Hematopoietic multipotent progenitor cell (in vitro differentiated cells): ENCODE measurements at regions not wholly inside any gene's neighbourhood (a gene's known extent, or its start where the extent isn't known, plus 50 kb on each side); places are given as distances from the start of the nearest gene placed in this dataset.
"Not testable (repeated sequence)": the region's sequence is repeated elsewhere in the genome, so short reads cannot be mapped to it uniquely, and the experiment has no call there.

Source experiments
- DNase-seq, 3 donors: peaks; one replicate each; pipeline ENCODE4 v3.0.0-alpha.2; 2011 to 2015; ENCODE audit warnings: low read depth in 2 of 3, low spot score in 2 of 3

DNA sequence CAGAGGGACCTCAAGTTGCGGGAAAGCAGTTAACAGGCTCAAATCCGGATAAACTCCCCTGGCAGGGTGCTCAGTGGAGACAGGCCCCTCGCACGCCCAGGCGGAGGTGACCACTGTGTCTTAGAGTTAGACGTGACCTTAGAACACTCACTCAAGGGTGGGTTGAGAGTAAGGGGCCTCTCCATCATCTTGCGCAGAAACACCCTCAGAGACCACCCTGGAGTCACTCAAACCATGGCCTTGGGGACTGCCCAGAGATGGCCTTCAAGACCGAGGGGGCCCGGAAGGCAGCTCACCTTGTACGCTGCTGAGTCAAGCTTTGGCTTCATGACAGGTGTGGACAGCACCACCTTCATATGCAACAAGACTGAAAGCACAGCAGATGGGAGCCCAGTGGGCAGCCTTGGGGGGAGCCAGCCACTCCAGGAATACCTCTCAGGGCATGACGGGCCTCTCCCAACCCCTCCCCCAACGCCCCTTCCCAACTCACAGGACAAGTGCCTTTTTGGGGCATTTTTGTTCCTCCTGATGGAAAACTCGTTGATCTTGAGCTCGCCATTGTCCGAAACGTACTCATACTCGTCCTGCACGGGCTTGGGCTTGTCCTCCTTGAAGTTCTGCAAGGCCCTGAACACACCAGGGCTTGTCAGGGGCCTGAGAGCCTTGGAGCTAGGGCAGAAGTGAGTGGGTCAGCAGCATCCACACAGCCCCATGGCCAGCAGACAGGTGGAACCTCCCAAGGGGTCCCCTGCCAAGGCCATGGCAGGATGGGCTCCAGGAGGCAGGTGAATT, 229.2 kb downstream of the TUBA3C start:
- no peak for DNase-seq

DNA sequence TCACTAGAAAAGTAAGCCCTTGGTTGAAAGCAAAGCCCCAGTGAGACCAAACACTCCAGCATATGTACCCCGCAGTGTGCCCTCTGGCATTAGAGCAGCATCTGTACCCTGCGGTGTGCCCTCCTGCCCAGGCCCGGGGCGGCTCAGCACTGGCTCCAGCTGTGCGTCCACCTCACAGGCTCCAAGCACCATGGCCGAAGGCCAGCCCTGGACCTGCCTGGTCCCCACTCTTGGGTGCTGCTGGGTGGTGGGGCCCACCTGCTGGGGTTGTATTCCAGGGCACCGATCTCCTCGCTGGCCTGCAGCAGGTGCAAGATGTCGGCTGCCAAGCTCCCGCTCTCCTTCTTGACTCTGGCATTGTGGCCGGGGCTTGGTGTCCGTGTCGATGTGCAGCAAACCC, 230.2 kb downstream of the TUBA3C start:
- no peak for DNase-seq

DNA sequence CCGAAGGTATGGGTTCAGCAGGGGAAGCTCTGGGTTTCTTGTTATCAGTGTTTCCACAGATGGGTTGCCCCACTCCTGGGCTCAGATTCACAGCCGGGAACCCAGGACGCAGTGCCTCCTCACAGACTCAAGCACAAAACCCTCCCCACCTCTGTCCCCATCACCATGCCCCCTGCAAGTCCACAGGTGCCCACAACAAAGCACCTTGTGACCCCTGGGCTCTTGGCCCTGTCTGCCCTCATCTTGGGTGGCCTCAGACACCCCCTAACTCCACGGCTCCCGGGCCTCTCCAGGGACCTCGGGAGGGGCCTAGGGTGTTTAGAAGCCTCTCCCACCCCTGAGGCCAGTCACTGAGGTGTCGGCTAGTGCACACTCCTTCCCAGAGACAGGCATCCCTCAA, 231.7 kb downstream of the TUBA3C start:
- no peak for DNase-seq

DNA sequence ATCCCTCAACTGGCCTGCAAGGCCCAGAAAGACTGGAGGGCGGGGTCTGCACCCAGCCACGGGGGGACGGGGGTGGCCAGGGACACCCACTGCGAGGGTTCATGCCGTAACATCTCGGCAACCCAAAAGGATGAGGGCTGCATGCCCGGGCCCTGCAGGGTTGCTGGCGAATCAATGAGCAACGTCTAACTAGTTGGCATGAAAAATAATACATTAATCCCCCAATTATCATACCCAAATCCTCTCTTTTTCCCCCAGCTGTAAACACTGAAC, 232.2 kb downstream of the TUBA3C start:
- no peak for DNase-seq

DNA sequence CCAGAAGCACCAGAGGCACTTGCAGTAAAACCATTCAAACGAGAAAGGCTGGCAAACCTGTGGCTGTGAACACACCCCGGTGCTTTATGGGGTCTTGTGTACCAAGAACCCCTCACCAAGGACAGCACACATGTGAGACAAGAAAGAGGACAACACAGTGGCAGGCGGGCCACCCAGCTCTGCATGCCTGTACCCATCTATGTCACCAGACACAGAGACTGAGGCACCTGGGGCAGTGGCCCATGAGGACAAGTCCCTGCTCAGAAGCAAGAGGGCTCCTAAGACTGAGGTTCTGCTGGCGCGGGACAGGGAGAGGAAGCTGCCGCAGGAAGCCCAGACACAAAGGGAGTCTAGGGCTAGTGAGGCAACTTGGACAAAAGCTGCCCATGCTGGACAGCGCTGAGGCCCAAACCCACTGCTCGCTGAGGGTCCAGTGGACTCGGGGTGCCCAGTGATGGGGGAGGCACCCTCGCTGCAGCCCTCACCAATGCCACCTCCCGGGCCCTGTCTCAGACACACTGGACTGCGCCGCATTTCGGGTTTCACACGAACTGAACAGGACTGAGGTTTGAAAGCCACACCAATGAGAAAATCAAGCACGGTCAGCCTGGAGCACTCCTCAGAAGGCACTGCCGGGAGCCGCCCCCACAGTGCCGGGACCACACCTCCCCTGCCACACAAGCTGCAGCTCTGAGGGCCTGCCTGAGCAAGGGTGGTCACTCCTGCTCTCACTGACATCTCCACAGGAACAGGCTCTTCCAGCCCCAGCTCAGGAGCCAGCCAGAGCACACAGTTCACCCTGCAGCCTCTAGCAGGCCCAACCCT, 232.7 kb downstream of the TUBA3C start:
- DNase-seq: no peak

DNA sequence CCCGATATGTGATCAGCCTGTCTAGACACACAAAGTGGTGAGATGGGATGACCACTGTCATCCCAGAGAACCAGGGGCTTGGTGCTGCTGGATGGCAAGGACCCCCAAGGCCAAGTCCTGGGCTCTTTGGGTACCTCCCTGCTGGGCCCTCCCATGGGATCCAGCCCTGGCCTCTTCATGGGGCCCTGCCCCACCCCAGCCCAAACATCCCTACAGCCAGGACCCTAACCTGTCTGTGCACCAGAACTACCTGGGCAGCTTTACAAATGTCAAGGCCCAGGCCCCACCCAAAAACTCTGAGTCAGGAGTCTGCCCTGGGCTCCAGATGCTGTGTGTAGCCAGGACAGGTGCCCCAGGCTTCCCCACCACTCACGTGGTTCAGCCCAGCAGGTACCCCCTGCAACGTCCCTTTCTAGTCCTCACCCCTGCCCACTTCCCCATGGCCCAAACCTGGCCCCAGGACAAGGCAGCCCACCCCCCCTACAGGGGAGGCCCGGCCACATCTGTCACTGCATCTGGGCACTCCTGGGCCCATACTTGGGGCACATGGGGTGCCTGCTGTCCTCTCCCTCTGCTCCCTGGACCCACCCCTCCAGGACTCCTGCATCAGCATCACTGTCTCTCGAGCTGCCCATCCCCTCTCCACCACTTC, 233.5 kb downstream of the TUBA3C start:
- DNase-seq: no peak

DNA sequence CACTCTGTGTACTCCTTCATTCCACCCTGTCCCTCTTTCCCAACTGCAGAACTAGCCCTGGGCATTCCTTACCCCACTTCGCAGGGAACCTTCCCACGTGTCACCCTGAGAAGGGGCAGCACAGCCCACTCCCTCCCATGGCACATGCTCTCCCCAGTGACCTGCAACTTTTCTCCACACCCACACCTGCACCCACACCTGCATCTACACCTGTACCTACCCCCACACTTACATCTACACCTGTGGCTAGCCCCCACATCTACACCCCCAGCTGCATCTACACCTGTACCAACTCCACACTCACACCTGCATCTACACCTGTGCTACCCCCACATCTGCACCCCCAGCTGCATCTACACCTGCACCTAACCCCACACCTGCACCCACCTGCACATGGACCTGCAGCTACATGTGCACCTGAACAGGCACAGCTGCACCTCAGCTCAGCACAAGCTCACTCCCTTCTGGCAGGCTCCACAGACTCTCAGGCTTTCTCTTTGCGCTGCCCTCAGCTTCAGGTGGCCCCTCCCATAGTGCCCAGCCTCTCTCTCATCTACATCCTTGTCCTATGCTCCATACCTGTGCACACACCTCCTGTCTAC, 234.1 kb downstream of the TUBA3C start:
- no peak for DNase-seq

DNA sequence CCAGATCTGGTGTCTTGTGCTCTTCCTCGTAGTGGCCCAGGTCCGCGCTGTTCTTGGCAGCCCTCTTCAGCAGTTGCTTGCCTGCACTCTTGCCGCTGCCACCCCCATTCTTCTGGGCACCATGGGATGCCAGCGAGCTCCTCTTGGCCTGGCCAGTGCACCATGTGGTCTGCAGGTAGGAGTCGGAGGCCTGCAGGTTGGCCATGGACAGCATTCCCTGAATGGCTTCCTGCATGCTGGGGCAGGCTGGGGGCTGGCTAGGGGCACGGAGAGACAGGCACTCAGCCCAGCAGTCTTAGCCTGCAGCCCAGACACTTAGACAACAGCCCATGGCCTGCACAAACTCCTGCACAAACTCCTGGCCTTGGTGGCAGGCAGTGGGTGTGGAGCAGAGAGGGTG, 234.9 kb downstream of the TUBA3C start:
- no peak for DNase-seq

DNA sequence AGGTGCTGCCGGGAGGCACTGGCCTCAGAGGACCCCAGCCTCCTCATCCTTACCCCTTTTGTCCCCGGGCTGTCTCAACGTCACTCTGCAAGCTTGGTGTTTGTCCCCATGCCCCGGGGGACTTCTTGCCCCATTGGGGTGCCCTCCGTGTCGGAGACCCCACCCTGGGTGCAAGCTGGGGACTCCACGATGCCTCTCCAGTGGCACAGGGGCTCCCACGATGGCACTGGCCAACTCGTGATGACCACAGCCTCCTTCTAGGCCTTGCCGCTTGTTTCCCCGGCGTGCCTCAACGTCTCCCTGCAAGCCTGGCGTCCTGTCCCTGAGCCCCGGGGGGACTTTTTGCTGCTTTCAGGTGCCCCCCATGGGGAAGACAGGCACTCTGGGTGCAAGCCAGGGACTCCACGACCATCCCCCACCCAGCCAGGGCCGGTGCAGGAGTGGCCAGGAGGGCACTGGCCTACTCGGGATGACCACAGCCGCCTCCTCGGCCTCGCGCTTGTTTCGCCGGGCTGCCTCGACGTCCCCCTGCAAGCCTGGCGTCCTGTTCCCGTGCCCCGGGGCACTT, 237.0 kb downstream of the TUBA3C start:
- DNase-seq: no peak

DNA sequence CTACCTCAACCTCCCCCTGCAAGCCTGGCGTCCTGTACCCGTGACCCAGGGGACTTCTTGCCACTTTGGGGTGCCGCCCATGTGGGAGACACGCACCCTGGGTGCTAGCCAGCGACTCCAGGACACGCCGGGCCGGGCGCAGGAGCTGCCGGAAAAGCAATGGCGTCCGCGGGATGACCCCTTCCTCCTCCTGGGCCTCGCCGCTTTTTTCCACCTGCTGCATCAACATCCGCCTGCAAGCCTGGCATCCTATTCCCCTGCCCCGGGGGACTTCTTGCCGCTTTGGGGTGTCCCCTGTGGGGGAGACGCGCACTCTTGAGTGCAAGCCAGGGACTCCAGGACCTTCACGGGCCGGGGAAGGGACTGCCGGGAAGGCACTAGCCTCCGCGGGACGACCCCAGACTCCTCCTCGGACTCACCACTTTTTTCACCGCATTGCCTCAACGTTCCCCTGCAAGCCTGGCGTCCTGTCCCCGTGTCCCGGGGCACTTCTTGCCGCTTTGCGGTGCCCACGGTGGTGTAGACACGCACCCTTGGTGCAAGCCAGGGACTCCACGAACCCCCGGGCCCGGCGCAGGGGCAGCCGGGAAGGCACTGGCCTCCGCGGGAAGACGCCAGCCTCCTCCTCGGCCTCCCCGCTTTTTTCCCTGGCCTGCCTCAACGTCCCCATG, 237.8 kb downstream of the TUBA3C start:
- DNase-seq: no peak

DNA sequence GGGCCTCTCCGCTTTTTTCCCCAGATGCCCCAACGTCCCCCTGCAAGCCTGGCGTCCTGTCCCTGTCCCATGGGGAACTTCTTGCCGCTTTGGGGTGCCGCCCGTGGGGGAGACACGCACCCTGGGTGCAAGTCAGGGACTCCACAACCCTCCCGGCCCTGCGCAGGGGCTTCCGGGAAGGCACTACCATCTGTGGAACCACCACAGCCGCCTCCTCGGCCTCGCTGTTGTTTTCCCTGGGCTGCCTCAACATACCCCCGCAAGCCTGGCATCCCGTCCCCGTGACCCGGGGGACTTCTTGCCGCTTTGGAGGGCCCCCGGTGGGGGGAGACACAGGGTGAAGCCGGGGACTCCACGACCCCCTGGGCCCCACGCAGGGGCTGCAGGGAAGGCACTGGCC, 238.4 kb downstream of the TUBA3C start:
- DNase-seq: no peak

DNA sequence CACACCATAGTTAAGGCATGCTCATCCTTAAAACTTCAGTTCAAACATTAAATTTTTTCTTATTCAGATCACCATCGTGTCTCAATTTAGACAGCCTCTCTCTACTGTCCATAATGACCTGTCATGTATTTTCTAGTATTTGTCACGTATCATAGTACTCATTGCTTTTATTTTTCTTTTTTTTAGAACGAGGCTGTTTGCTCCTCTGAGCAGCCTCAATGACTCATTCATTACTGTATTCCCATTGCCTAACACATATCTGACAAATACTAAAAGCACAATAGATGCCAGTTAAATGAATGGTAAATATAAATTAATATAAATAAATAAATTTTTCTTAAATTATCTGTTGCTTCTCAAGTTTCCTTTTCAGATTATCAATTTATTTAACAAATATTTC, 245.5 kb downstream of the TUBA3C start:
- no peak for DNase-seq

DNA sequence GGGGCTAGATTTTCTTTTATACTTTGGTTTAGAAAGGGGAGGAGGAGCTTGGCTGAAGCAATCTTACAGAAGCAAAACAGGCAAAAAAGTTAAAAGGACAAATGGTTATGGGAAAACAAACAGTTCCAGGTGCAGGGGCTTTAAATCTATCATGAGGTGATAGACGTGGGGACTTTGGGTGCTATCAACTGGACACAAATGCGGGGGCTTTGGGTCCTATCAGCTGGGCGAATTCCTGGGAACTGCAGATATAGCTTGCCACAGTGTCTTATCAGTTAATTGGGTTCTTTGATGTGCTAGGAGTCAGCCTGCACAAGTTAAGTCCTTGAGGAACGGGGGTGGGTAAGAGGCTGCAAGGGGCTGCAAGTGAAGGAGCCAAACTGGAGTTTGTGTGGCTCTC, 260.6 kb downstream of the TUBA3C start:
- no peak for DNase-seq

DNA sequence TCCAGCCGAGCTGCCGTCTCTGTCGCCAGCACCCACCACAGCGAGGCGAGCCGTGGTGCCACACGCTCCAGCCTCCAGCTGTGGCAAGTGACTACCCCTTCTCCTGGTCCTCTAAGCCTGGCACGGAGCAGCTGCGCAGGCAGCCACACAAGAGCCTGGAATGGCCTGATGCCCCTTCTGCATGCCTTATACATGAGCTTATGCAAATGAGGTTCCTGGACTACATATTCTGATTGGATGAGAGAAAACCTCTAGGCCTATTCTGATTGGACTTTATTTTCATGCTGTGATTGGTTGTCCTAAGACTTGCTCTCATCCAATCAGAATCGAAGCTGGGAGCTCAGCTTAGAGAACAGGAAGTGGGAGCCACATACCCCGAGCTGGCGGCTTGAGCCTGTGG, 276.5 kb downstream of the TUBA3C start:
- not testable (repeated sequence) for DNase-seq

DNA sequence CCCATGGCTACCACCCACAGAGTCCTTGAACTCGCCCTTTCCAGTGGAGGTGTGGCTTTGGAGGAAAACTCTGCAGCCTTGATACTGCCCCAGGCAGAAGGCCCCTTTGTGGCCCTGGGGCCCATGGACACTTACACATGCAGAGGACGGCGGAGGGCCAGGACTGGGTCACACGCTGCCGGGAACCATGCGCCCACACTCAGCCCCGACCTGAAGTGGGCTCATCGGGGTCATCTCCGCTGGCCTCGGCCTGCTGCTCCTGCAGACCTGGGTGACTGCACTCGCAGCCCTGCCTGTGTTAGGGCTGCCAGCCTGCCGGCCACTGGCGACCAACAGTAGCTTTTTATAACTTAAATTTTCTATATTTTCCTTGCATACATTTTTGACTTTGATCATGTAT, 286.2 kb downstream of the TUBA3C start:
- DNase-seq: not testable (repeated sequence)

DNA sequence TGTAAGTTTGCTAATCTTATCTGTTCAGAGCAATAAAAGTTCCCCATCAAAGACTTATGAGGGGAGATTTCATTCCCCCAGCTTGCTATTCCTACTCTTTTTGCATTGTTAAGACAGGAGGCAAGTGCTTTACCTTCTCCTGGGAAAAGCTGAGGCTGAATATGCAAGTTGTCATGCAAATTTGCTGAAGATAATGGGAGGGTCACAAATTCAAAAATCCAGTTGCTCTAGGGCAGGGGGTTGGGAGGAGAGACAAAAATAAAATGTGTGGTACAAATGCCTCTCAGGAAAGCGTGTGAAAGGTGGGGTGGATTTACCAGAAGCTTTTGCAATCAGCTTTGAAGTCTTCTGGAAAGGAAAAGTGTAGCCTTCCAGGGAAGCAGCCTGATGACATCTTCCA, 290.4 kb downstream of the TUBA3C start:
- not testable (repeated sequence) for DNase-seq

DNA sequence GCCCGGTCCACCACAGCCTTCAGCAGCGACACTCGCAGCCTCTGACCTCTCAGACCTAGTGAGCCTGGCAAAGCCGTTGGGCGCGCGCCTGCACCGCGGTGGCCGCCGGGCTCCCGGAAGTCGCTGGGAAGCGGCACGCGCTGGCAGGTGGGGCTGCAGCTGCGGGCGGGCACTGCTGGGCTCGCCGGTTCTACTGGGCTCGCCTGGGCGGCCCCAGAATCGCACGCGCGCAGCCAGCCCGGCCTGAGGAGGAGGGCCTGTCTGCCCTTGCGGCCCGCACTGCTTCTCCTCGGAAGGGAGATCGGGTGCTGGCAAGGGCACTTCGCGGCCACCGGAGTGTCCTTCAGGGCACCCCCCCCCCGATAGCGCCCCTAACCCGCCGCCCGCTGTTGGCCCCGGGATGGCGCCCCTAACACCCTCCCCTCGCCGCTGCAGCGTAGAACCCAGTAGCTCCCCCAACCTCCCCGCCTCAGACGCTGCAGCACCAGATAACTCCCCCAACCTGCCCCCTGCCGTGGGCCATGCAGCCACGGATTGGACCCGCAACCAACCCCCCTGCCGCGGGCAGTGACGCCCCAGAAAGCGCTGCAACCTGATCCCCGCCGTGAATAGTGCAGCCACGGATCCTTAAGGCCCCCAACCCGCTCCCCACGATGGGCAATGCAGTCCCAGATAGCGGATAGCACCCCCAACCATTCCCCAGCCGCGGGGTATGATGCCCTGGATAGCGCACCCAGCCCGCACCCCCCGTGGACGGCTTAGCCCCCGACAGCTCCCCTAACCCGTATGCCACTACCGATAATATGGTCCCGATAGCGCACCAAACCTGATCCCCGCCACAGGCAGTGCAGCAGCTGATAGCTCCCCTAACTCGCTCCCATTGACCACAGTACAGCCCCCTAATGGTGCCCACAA, 306.5 kb downstream of the TUBA3C start:
- DNase-seq: peak in 1 of 3 donors; percentile 11

DNA sequence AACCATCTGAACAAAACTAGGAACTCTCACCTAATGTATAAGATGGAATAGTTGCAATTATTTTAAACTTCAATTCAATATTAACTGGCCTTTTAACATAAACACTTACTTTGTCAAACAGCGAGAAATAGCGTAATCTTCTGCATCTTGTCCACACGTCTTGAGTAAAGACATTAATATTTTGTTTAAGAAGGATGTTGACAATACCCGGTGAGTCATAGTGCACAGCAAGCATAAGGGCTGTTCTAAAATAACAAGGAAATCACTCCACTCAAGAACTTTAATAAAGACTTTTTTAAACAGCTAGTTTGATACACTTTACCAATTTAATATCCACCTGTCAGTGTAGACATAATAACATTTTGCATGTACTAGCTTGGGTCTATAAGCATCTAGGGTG, 311.1 kb downstream of the TUBA3C start:
- DNase-seq: not testable (repeated sequence)

DNA sequence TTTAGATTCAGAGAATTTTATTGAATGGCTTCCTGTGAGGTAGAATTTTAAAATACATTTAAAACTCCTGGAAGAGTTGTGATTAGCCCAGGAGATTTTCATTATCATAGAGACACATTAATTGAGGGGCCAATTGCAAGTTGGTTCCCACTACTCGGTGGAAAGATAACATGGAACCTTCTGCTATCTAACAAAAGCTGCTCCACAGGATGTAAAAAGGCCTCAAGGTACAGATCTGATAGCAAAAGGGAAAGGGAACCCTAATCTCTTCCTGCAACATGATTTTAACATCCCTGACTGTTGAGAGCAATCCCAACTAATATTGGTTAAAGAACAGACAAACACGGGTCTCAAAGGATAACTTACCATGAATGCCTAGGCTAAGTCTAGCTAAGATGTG, 312.3 kb downstream of the TUBA3C start:
- DNase-seq: not testable (repeated sequence)
